ENCODE measurements at regions not wholly inside any gene's neighbourhood (a gene's known extent, or its start where the extent isn't known, plus 50 kb on each side); places are given as distances from the start of the nearest gene placed in this dataset.

- ChIA-PET POLR2A (no interaction called here), CTCF (no interaction called here)
- Mint-ChIP-seq H3K9me3 (no peaks in the 10 kb centered on the region), H3K36me3 (ENCODE audit: low read depth) (no peaks in the 10 kb centered on the region), H3K4me1 (no peaks in the 10 kb centered on the region), H3K27me3 (peaks cover 9% of the 10 kb centered on the region), H3K4me3 (no peak overlapping the region), H3K27ac (no peak overlapping the region)
- ATAC-seq (ENCODE audit: low read depth) (no peak), DNase-seq (no peak)
- TF ChIP-seq CTCF (IDR thresholded peaks at IDR 0.05): no peak
- intact Hi-C loops (cut with micrococcal nuclease): no loop called here
Observed at GRCh38 chr2:7880126-7880525, 801.7 kb upstream of the ID2 start.

GRCh38 chr2:7880566-7880965 lies 801.3 kb upstream of the ID2 start:
- DNase-seq: no peak
- H3K27ac Mint-ChIP-seq: no peak overlapping the region
- H3K4me1 Mint-ChIP-seq: no peaks in the 10 kb centered on the region
- no peak for ATAC-seq (ENCODE audit: low read depth)
- no peak overlapping the region for H3K4me3 Mint-ChIP-seq
- H3K36me3 Mint-ChIP-seq (ENCODE audit: low read depth): no peaks in the 10 kb centered on the region
- intact Hi-C loops (cut with micrococcal nuclease): no loop called here
- H3K9me3 Mint-ChIP-seq: no peaks in the 10 kb centered on the region
- POLR2A ChIA-PET: no interaction called here
- H3K27me3 Mint-ChIP-seq: peaks cover 9% of the 10 kb centered on the region
- no peak for TF ChIP-seq CTCF (IDR thresholded peaks at IDR 0.05)
- CTCF ChIA-PET: no interaction called here

GRCh38 chr2:7881063-7881462 lies 800.8 kb upstream of the ID2 start:
- POLR2A ChIA-PET: no interaction called here
- no peak for TF ChIP-seq CTCF (IDR thresholded peaks at IDR 0.05)
- Mint-ChIP-seq H3K36me3 (ENCODE audit: low read depth) (no peaks in the 10 kb centered on the region), H3K27me3 (peaks cover 9% of the 10 kb centered on the region), H3K27ac (no peak overlapping the region), H3K4me1 (no peaks in the 10 kb centered on the region), H3K9me3 (no peaks in the 10 kb centered on the region), H3K4me3 (no peak overlapping the region)
- DNase-seq (no peak), ATAC-seq (ENCODE audit: low read depth) (no peak)
- intact Hi-C loops (cut with micrococcal nuclease): no loop called here
- CTCF ChIA-PET: no interaction called here

- no peaks in the 10 kb centered on the region for H3K9me3 Mint-ChIP-seq
Observed at GRCh38 chr2:7881466-7881865, 800.4 kb upstream of the ID2 start.

GRCh38 chr2:7882296-7882695 lies 799.6 kb upstream of the ID2 start:
- H3K27ac Mint-ChIP-seq: no peak overlapping the region

More at GRCh38 chr2:7881466-7881865, 800.4 kb upstream of the ID2 start:
- no peak for ATAC-seq (ENCODE audit: low read depth)
- DNase-seq: no peak
- Mint-ChIP-seq H3K27ac (no peak overlapping the region), H3K4me1 (no peaks in the 10 kb centered on the region), H3K4me3 (no peak overlapping the region), H3K36me3 (ENCODE audit: low read depth) (no peaks in the 10 kb centered on the region), H3K27me3 (peaks cover 7% of the 10 kb centered on the region)
- ChIA-PET POLR2A (no interaction called here), CTCF (no interaction called here)
- intact Hi-C loops (cut with micrococcal nuclease): no loop called here
- TF ChIP-seq CTCF (IDR thresholded peaks at IDR 0.05): no peak

More at GRCh38 chr2:7882296-7882695, 799.6 kb upstream of the ID2 start:
- CTCF ChIA-PET: no interaction called here
- POLR2A ChIA-PET: no interaction called here
- H3K4me3 Mint-ChIP-seq: no peak overlapping the region
- peaks cover 2% of the 10 kb centered on the region for H3K27me3 Mint-ChIP-seq
- intact Hi-C loops (cut with micrococcal nuclease): no loop called here
- no peak for TF ChIP-seq CTCF (IDR thresholded peaks at IDR 0.05)
- H3K36me3 Mint-ChIP-seq (ENCODE audit: low read depth): no peaks in the 10 kb centered on the region
- H3K9me3 Mint-ChIP-seq: no peaks in the 10 kb centered on the region
- no peaks in the 10 kb centered on the region for H3K4me1 Mint-ChIP-seq
- no peak for ATAC-seq (ENCODE audit: low read depth)
- no peak for DNase-seq

Data from activated B cell treated with CpG ODN at 0.5 μM for 24 hours (primary cell).